GM12878 (cell line): ENCODE measurements at regions not wholly inside any gene's neighbourhood (a gene's known extent, or its start where the extent isn't known, plus 50 kb on each side); places are given as distances from the start of the nearest gene placed in this dataset.

Experiments used
- ATAC-seq: fragments of 200-7000 bp; cut with Tn5 transposase; 3 replicates; pipeline ENCODE4 v1.9.1; 2020; ENCODE audit warnings: mild to moderate bottlenecking, moderate library complexity
- BruUV-seq: library from RNA; stranded (reverse); fragments of 400-500 nt; replicated peaks from 2 replicates; lab custom pipeline; 2021; lab: Mats Ljungman, UMichigan
- CTCF ChIA-PET: fragments of 300-600 bp; sonication (Branson Sonifier 250); formaldehyde crosslinking; extraction: SDS; loops from one replicate; lab custom pipeline; 2021; ENCODE audit warnings: inconsistent platforms; lab: Yijun Ruan, JAX
- POLR2A ChIA-PET: fragments of 350-600 bp; formaldehyde crosslinking; extraction: SDS; loops from one replicate; lab custom pipeline; 2021; ENCODE audit warnings: inconsistent platforms; lab: Charles Lee
- RAD21 ChIA-PET: fragments of 300-600 bp; sonication (Branson Sonifier 250); formaldehyde crosslinking; loops from one replicate; lab custom pipeline; 2023; ENCODE audit warnings: antibody characterized with exemption; ENCODE audit not compliant: unreplicated experiment; lab: Charles Lee
- SMC1A ChIA-PET: fragments of 300-600 bp; sonication (Branson Sonifier 250); formaldehyde crosslinking; loops from one replicate; lab custom pipeline; 2023; ENCODE audit not compliant: unreplicated experiment, uncharacterized antibody; lab: Charles Lee
- DNase-seq: peaks from one replicate; pipeline ENCODE4 v3.0.0-alpha.2; 2011; ENCODE audit warnings: low read depth, low spot score
- FAIRE-seq: peaks from 3 replicates; lab custom pipeline; 2011; peaks lifted over from hg19 to GRCh38; lab: Jason Lieb, UNC
- H2AFZ ChIP-seq: 2 replicates; pipeline ENCODE4 v1.6.0; 2011; ENCODE audit warnings: low read depth, low read length, control low read depth; ENCODE audit not compliant: control insufficient read depth
- H3K27ac ChIP-seq: 2 replicates; pipeline ENCODE4 v1.5.1; 2011; ENCODE audit warnings: control low read depth; ENCODE audit not compliant: control insufficient read depth, insufficient read depth
- H3K27me3 ChIP-seq, 2 experiments: replicated peaks in 1 of 2; 2 replicates each; pipeline versions ENCODE4 v1.6.0 to v1.6.1; 2011; ENCODE audit warnings: low read length in 1 of 2; ENCODE audit not compliant: control insufficient read depth in 2 of 2, insufficient read depth in 2 of 2
- H3K36me3 ChIP-seq, 2 experiments: 2 replicates each; pipeline ENCODE4 v1.5.1; 2011; ENCODE audit warnings: low read length in 1 of 2; ENCODE audit not compliant: control insufficient read depth in 2 of 2, insufficient read depth in 2 of 2
- H3K4me1 ChIP-seq: 2 replicates; pipeline ENCODE4 v1.6.1; 2011; ENCODE audit warnings: mild to moderate bottlenecking, low read length, moderate library complexity, mixed read lengths; ENCODE audit not compliant: control insufficient read depth, insufficient read depth
- H3K4me2 ChIP-seq: 2 replicates; pipeline ENCODE4 v1.6.0; 2011; ENCODE audit warnings: control low read depth; ENCODE audit not compliant: control insufficient read depth, insufficient read depth
- H3K4me3 ChIP-seq: fragments of 200-600 bp; sonication (generic); 2 replicates; pipeline ENCODE4 v1.5.1; 2016
- H3K79me2 ChIP-seq: 2 replicates; pipeline ENCODE4 v1.6.0; 2011; ENCODE audit warnings: low read length; ENCODE audit not compliant: control insufficient read depth, insufficient read depth
- H3K9ac ChIP-seq: 2 replicates; pipeline ENCODE4 v1.8.0; 2011; ENCODE audit warnings: low read length, control low read depth, mixed read lengths; ENCODE audit not compliant: control insufficient read depth, insufficient read depth
- H3K9me3 ChIP-seq: replicated peaks from 3 replicates; pipeline ENCODE4 v1.5.1; 2011; ENCODE audit warnings: mild to moderate bottlenecking, low read length; ENCODE audit not compliant: control insufficient read depth, insufficient read depth
- H4K20me1 ChIP-seq: 2 replicates; pipeline ENCODE4 v1.6.0; 2011; ENCODE audit not compliant: control insufficient read depth, insufficient read depth
- EED ChIP-seq: sonication (generic); IDR thresholded peaks from 2 replicates; pipeline ENCODE4 v1.6.1; 2016; ENCODE audit warnings: antibody characterized with exemption, low read depth
- ETV6 ChIP-seq, 2 experiments: fragments of 450-650 bp in 1 of 2; IDR thresholded peaks in 1 of 2; conservative IDR thresholded peaks in 1 of 2; 2 replicates each; pipeline ENCODE4 v1.6.1; 2014; ENCODE audit warnings: antibody characterized with exemption in 1 of 2, borderline replicate concordance in 1 of 2, low read depth in 1 of 2, mild to moderate bottlenecking in 1 of 2, moderate library complexity in 1 of 2
- IKZF1 ChIP-seq: fragments of 450-650 bp; conservative IDR thresholded peaks from 2 replicates; pipeline ENCODE4 v1.6.1; 2017; ENCODE audit warnings: antibody characterized with exemption, mild to moderate bottlenecking
- LARP7 ChIP-seq: fragments of 450-650 bp; IDR thresholded peaks from 2 replicates; pipeline ENCODE4 v1.6.1; 2017; ENCODE audit warnings: mild to moderate bottlenecking
- MEF2A ChIP-seq: IDR thresholded peaks from 2 replicates; pipeline ENCODE4 v1.6.1; 2011; ENCODE audit warnings: low read depth, mild to moderate bottlenecking, low read length, moderate library complexity; ENCODE audit not compliant: insufficient read depth
- NFYB ChIP-seq: IDR thresholded peaks from 2 replicates; pipeline ENCODE4 v1.6.1; 2011; ENCODE audit warnings: low read depth, mild to moderate bottlenecking, low read length, improper control_type of control experiment, moderate library complexity; ENCODE audit not compliant: insufficient read depth
- SPI1 ChIP-seq: IDR thresholded peaks from 2 replicates; pipeline ENCODE4 v1.6.1; 2011; ENCODE audit warnings: low read depth, mild to moderate bottlenecking, low read length, moderate library complexity, borderline replicate concordance; ENCODE audit not compliant: insufficient read depth
- ZNF592 ChIP-seq: fragments of 450-650 bp; IDR thresholded peaks from 2 replicates; pipeline ENCODE4 v1.6.1; 2017; ENCODE audit warnings: mild to moderate bottlenecking, moderate library complexity
- WGBS: methylation state at CpG from one replicate; pipeline ENCODE4 v1.1.6; 2016; ENCODE audit warnings: low lambda C conversion rate; ENCODE audit not compliant: insufficient replicate concordance, insufficient coverage; ENCODE audit errors: missing lambda C conversion rate; 5-methylcytosine and 5-hydroxymethylcytosine counted together
- in situ Hi-C: fragments of 300-500 bp; cut with MboI; formaldehyde crosslinking; loops from 9 replicates; pipeline ENCODE4 v1.14.3; 2018; ENCODE audit warnings: mixed read lengths
- intact Hi-C: fragments of 100-400 bp; cut with micrococcal nuclease; formaldehyde crosslinking; loops from one replicate; pipeline ENCODE4 v1.14.2; 2022; ENCODE audit not compliant: unreplicated experiment
- TF ChIP-seq, protein P1 (sequence below): fragments of 450-650 bp; IDR thresholded peaks from 2 replicates; pipeline ENCODE4 v1.6.1; 2018; ENCODE audit warnings: borderline replicate concordance, mild to moderate bottlenecking; ENCODE audit not compliant: partially characterized antibody
- TF ChIP-seq, protein P2 (sequence below): IDR thresholded peaks from 2 replicates; pipeline ENCODE4 v1.6.1; 2012; ENCODE audit warnings: low read depth, low read length, improper control_type of control experiment
- TF ChIP-seq, protein P3 (sequence below): fragments of 450-650 bp; IDR thresholded peaks from 2 replicates; pipeline ENCODE4 v1.6.1; 2018; ENCODE audit warnings: mild to moderate bottlenecking, low read depth, moderate library complexity; ENCODE audit not compliant: partially characterized antibody
- TF ChIP-seq, protein P4 (sequence below): fragments of 450-650 bp; IDR thresholded peaks from 2 replicates; pipeline ENCODE4 v1.6.1; 2016; ENCODE audit warnings: mild to moderate bottlenecking

DNA sequence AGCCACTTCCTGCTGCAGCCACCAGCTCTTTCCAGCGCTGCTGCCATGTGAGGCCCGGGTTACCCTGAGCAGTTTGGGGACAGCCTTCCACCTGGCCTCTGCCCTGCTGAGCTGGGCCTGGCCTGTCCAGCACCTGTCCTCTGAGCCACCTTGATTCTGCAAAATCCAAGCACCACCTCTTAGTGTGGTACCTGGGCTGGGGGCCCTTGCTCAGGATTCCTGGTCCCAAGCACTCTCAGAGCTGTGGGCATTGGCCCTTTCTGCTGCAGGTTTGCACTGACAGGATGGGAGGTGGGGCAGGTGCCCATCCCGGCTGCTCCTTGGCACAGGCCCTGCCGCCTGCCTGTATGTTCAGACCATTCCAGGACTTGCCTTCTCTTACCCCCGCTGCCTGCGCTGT lies 309.2 kb upstream of the IRX4 start:
- ATAC-seq (no peak), FAIRE-seq (no peak), DNase-seq (no peak)
- ChIA-PET SMC1A (no interaction called here), POLR2A (no interaction called here), RAD21 (no interaction called here), CTCF (no interaction called here)
- Histone ChIP-seq H2AFZ (no peak overlapping the region), H3K27ac (no peak overlapping the region), H3K4me3 (no peak overlapping the region), H4K20me1 (no peaks in the 10 kb centered on the region), H3K79me2 (no peaks in the 10 kb centered on the region), H3K9me3 (no peaks in the 10 kb centered on the region), H3K27me3 (no peaks in the 10 kb centered on the region), H3K4me2 (no peak overlapping the region), H3K4me1 (no peaks in the 10 kb centered on the region), H3K9ac (no peak overlapping the region), H3K36me3 (no peaks in the 10 kb centered on the region)
- TF ChIP-seq ZNF592 (no peak), SPI1 (no peak), LARP7 (no peak), MEF2A (no peak), IKZF1 (no peak), NFYB (no peak), EED (no peak), ETV6 (conservative IDR thresholded peaks at IDR 0.05 in 1 of 2, IDR thresholded peaks at IDR 0.05 in 1 of 2; ENCODE audit: borderline replicate concordance in 1 of 2, low read depth in 1 of 2) (no peak)
- TF ChIP-seq, protein P1, sequence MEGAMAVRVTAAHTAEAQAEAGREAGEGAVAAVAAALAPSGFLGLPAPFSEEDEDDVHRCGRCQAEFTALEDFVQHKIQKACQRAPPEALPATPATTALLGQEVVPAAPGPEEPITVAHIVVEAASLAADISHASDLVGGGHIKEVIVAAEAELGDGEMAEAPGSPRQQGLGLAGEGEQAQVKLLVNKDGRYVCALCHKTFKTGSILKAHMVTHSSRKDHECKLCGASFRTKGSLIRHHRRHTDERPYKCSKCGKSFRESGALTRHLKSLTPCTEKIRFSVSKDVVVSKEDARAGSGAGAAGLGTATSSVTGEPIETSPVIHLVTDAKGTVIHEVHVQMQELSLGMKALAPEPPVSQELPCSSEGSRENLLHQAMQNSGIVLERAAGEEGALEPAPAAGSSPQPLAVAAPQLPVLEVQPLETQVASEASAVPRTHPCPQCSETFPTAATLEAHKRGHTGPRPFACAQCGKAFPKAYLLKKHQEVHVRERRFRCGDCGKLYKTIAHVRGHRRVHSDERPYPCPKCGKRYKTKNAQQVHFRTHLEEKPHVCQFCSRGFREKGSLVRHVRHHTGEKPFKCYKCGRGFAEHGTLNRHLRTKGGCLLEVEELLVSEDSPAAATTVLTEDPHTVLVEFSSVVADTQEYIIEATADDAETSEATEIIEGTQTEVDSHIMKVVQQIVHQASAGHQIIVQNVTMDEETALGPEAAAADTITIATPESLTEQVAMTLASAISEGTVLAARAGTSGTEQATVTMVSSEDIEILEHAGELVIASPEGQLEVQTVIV = no peak
- TF ChIP-seq, protein P2, sequence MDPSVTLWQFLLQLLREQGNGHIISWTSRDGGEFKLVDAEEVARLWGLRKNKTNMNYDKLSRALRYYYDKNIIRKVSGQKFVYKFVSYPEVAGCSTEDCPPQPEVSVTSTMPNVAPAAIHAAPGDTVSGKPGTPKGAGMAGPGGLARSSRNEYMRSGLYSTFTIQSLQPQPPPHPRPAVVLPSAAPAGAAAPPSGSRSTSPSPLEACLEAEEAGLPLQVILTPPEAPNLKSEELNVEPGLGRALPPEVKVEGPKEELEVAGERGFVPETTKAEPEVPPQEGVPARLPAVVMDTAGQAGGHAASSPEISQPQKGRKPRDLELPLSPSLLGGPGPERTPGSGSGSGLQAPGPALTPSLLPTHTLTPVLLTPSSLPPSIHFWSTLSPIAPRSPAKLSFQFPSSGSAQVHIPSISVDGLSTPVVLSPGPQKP = no peak
- TF ChIP-seq, protein P3, sequence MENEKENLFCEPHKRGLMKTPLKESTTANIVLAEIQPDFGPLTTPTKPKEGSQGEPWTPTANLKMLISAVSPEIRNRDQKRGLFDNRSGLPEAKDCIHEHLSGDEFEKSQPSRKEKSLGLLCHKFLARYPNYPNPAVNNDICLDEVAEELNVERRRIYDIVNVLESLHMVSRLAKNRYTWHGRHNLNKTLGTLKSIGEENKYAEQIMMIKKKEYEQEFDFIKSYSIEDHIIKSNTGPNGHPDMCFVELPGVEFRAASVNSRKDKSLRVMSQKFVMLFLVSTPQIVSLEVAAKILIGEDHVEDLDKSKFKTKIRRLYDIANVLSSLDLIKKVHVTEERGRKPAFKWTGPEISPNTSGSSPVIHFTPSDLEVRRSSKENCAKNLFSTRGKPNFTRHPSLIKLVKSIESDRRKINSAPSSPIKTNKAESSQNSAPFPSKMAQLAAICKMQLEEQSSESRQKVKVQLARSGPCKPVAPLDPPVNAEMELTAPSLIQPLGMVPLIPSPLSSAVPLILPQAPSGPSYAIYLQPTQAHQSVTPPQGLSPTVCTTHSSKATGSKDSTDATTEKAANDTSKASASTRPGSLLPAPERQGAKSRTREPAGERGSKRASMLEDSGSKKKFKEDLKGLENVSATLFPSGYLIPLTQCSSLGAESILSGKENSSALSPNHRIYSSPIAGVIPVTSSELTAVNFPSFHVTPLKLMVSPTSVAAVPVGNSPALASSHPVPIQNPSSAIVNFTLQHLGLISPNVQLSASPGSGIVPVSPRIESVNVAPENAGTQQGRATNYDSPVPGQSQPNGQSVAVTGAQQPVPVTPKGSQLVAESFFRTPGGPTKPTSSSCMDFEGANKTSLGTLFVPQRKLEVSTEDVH = no peak
- TF ChIP-seq, protein P4, sequence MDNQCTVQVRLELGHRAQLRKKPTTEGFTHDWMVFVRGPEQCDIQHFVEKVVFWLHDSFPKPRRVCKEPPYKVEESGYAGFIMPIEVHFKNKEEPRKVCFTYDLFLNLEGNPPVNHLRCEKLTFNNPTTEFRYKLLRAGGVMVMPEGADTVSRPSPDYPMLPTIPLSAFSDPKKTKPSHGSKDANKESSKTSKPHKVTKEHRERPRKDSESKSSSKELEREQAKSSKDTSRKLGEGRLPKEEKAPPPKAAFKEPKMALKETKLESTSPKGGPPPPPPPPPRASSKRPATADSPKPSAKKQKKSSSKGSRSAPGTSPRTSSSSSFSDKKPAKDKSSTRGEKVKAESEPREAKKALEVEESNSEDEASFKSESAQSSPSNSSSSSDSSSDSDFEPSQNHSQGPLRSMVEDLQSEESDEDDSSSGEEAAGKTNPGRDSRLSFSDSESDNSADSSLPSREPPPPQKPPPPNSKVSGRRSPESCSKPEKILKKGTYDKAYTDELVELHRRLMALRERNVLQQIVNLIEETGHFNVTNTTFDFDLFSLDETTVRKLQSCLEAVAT = no peak
- intact Hi-C loops = no loop called here
- 30% methylated on average over 6 of the region's 6 CpGs for WGBS
- in situ Hi-C loops = no loop called here
- BruUV-seq = no TSS peak
